Activated naive CD8-positive, alpha-beta T cell (primary cell): ENCODE measurements at regions not wholly inside any gene's neighbourhood (a gene's known extent, or its start where the extent isn't known, plus 50 kb on each side); places are given as distances from the start of the nearest gene placed in this dataset.

Source experiments
- H3K27ac Mint-ChIP-seq: one replicate; pipeline ENCODE4 v1.8.0; 2021; ENCODE audit warnings: mixed read lengths
- H3K27me3 Mint-ChIP-seq: one replicate; pipeline ENCODE4 v1.8.0; 2021; ENCODE audit warnings: mixed read lengths
- H3K36me3 Mint-ChIP-seq: one replicate; pipeline ENCODE4 v1.8.0; 2021; ENCODE audit warnings: mixed read lengths
- H3K4me1 Mint-ChIP-seq: one replicate; pipeline ENCODE4 v1.8.0; 2021; ENCODE audit warnings: low read depth, mixed read lengths
- H3K4me3 Mint-ChIP-seq: one replicate; pipeline ENCODE4 v1.8.0; 2021; ENCODE audit warnings: mild to moderate bottlenecking, mixed read lengths
- H3K9me3 Mint-ChIP-seq: one replicate; pipeline ENCODE4 v1.8.0; 2021; ENCODE audit warnings: low read depth, mixed read lengths

DNA sequence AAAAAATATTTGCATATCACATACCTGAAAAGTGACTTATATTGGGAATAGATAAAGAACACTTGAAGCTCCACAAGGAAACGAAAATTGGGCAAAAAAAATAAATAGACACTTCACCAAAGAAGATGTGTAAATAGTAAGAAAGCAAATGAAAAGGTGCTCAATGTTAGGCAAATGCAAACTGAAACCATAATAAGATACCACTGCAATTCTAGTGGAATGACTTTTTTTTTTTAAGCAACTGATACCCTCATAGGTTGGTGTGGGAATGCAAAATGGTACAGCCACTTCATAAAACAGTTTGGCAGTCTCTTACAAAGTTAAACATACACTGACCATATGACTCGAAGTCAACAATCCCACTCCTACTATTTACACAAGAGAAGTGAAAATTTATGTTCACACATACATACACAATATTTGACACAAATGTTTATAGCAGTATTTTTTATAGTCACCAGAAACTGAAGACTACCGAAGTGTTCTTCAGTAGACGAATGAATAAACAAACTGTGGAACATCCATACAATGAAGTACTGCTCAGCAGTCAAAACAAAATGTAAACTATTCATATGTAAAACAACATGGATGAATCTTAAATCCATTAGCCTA, 176.3 kb downstream of the ZMAT3 start:
- peaks cover under 1% of the 10 kb centered on the region for H3K9me3 Mint-ChIP-seq
- no peak overlapping the region for H3K4me3 Mint-ChIP-seq
- no peaks in the 10 kb centered on the region for H3K27me3 Mint-ChIP-seq
- peaks cover 2% of the 10 kb centered on the region for H3K36me3 Mint-ChIP-seq
- H3K4me1 Mint-ChIP-seq = no peaks in the 10 kb centered on the region
- H3K27ac Mint-ChIP-seq = no peak overlapping the region
